Neural progenitor cell (in vitro differentiated cells): ENCODE measurements at regions not wholly inside any gene's neighbourhood (a gene's known extent, or its start where the extent isn't known, plus 50 kb on each side); places are given as distances from the start of the nearest gene placed in this dataset.
A peak's percentile ranks its signal among the peaks of the same experiment; 100 is the strongest.
"Not testable (repeated sequence)": the region's sequence is repeated elsewhere in the genome, so short reads cannot be mapped to it uniquely, and the experiment has no call there.

ENCODE experiments used
- DNase-seq: peaks from one replicate; pipeline ENCODE4 v3.0.0-alpha.2; 2016; ENCODE audit warnings: low spot score
- H2AFZ ChIP-seq: fragments of 200-600 bp; sonication (generic); replicated peaks from 2 replicates; pipeline ENCODE4 v1.6.1; 2016; ENCODE audit warnings: antibody characterized with exemption
- H3F3A ChIP-seq: fragments of 200-600 bp; sonication (generic); 2 replicates; pipeline ENCODE4 v1.6.1; 2016; ENCODE audit warnings: antibody characterized with exemption, low read depth
- H3K27ac ChIP-seq: fragments of 200-600 bp; sonication (generic); 2 replicates; pipeline ENCODE4 v1.5.1; 2016; ENCODE audit warnings: mild to moderate bottlenecking
- H3K27me3 ChIP-seq: fragments of 200-600 bp; sonication (generic); 2 replicates; pipeline ENCODE4 v1.6.1; 2016; ENCODE audit warnings: mild to moderate bottlenecking, moderate library complexity
- H3K36me3 ChIP-seq: fragments of 200-600 bp; sonication (generic); 2 replicates; pipeline ENCODE4 v1.5.1; 2016
- H3K4me1 ChIP-seq: fragments of 200-600 bp; sonication (generic); 2 replicates; pipeline ENCODE4 v1.6.1; 2016; ENCODE audit warnings: mixed run types
- H3K4me2 ChIP-seq: fragments of 200-600 bp; sonication (generic); 2 replicates; pipeline ENCODE4 v1.6.1; 2016
- H3K4me3 ChIP-seq: fragments of 200-600 bp; sonication (generic); 2 replicates; pipeline ENCODE4 v1.5.1; 2016
- H3K79me2 ChIP-seq: fragments of 200-600 bp; sonication (generic); 2 replicates; pipeline ENCODE4 v1.6.1; 2016; ENCODE audit warnings: low read depth
- H3K9ac ChIP-seq: fragments of 200-600 bp; sonication (generic); 2 replicates; pipeline ENCODE4 v1.6.1; 2016
- H3K9me3 ChIP-seq: fragments of 200-600 bp; sonication (generic); 2 replicates; pipeline ENCODE4 v1.5.1; 2016; ENCODE audit warnings: low read depth
- H4K20me1 ChIP-seq: fragments of 200-600 bp; sonication (generic); 2 replicates; pipeline ENCODE4 v1.6.1; 2016; ENCODE audit warnings: low read depth
- H3K27ac Mint-ChIP-seq: 3 replicates; pipeline ENCODE4 v1.8.0; 2021; ENCODE audit warnings: mixed read lengths
- H3K27me3 Mint-ChIP-seq: 2 replicates; pipeline ENCODE4 v1.8.0; 2022; ENCODE audit warnings: low read depth, mild to moderate bottlenecking, inconsistent platforms, moderate library complexity, mixed read lengths; ENCODE audit not compliant: insufficient read depth
- H3K36me3 Mint-ChIP-seq: 3 replicates; pipeline ENCODE4 v1.8.0; 2021; ENCODE audit warnings: mixed read lengths
- H3K4me1 Mint-ChIP-seq: 3 replicates; pipeline ENCODE4 v1.8.0; 2021; ENCODE audit warnings: mixed read lengths
- H3K4me3 Mint-ChIP-seq: 3 replicates; pipeline ENCODE4 v1.8.0; 2021; ENCODE audit warnings: mild to moderate bottlenecking, moderate library complexity, mixed read lengths
- H3K9me3 Mint-ChIP-seq: 3 replicates; pipeline ENCODE4 v1.8.0; 2020; ENCODE audit warnings: mixed read lengths
- TF ChIP-seq, protein P1 (sequence below): fragments of 200-600 bp; sonication (generic); IDR thresholded peaks from 2 replicates; pipeline ENCODE4 v1.5.1; 2017; ENCODE audit warnings: antibody characterized with exemption, mild to moderate bottlenecking

DNA sequence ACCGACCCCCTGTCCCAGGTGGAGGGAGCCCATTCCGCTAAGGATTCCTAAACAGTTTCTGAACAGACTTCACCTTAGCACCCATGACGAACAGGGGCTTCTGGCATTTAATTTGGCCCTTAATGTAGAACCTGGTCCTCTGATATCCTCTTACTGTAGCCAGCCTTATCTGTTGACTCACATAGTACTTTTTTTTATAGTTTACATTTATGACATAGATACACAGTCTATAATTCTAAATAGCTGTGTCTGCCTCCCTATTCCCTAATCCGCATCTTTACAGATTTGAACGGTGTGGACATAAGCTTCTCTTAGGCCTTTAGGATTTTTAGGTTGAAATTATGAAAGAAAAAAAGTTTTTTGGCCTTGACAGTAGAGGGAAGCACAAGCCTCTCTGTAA is 104.9 kb downstream of the TBC1D26 start:
- H3K27ac Mint-ChIP-seq, H3K9ac ChIP-seq, H3K36me3 Mint-ChIP-seq: not testable (repeated sequence)

DNA sequence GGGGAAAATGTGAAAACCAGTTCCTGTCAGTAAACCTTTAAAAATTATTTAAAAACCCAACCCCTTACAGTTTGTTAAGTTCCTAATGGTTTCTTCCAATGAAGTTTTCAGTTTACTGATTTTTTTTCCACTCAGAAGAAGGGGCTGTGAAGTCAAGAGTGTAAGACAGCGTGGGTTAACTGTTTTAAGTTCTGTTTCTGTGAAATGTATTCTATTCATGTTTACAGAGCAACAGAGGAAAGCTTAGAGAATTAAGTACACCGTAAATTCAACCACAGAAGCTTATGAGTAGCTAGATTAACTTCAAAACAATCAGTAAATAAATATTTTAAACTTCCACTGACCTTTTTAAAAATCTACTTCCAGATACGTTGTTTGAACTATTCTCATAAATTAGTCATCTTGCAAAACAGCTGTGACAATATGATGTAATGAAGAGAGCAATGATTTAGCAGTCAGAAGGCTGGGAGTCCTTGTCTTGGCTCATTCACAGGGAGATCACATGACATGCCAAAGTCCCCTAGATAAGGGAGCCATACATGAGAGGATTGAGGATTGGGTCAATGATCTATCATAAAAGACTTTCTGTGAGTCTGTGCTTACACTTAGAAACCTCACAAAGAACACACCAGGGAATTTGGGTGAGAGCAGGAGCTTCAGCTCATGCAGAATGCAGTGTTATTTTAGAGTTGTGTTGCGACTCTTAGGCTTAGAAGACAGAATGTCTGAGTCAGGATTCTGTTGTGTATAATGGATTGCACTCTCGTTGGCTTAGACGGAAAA is 97.3 kb upstream of the ADORA2B start:
- H3F3A ChIP-seq, H3K9me3 Mint-ChIP-seq, H3K79me2 ChIP-seq, H3K4me3 ChIP-seq, H3K36me3 ChIP-seq, H3K36me3 Mint-ChIP-seq, H3K9me3 ChIP-seq, H3K27me3 Mint-ChIP-seq, H3K4me2 ChIP-seq, H3K27me3 ChIP-seq, H3K27ac Mint-ChIP-seq, H3K9ac ChIP-seq, DNase-seq, H2AFZ ChIP-seq, H3K4me1 Mint-ChIP-seq, H4K20me1 ChIP-seq, H3K4me1 ChIP-seq, H3K4me3 Mint-ChIP-seq, H3K27ac ChIP-seq: not testable (repeated sequence)

More for the DNA sequence above, 104.9 kb downstream of the TBC1D26 start:
- H3K27me3 ChIP-seq, H3K4me3 ChIP-seq, H3K4me3 Mint-ChIP-seq, H2AFZ ChIP-seq, DNase-seq, H3K9me3 Mint-ChIP-seq, H3K36me3 ChIP-seq, H4K20me1 ChIP-seq, H3K4me2 ChIP-seq, H3K27ac ChIP-seq, H3F3A ChIP-seq, H3K4me1 Mint-ChIP-seq, H3K4me1 ChIP-seq, H3K27me3 Mint-ChIP-seq, H3K9me3 ChIP-seq, H3K79me2 ChIP-seq: not testable (repeated sequence)

DNA sequence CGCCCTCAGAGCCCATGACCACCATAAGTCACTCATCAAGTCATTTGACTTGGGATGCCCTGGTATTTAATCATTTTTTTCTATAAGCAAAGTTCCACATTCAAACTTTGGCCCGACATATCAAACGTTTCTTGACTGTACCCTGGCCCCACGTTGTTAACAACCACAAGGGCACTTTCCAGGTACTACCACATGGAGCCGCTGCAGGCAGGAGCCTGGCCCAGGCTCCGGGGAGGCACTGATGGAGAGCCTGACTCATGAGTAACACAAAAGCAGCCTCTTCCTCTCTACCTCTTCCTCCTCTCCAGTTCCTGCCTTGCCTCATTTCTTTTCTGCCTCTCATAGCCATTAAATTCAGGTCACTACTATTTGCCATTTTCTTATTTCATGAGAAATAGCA is 95.9 kb upstream of the ADORA2B start:
- not testable (repeated sequence) for H3K9me3 ChIP-seq, H3K9me3 Mint-ChIP-seq, H3K4me3 Mint-ChIP-seq, H3K27ac Mint-ChIP-seq, H3K4me1 ChIP-seq, H3K4me3 ChIP-seq, H3K27ac ChIP-seq, H3F3A ChIP-seq, H3K36me3 ChIP-seq, H3K4me2 ChIP-seq, H4K20me1 ChIP-seq, H3K27me3 Mint-ChIP-seq, H3K4me1 Mint-ChIP-seq, H3K79me2 ChIP-seq, H2AFZ ChIP-seq, H3K9ac ChIP-seq, H3K36me3 Mint-ChIP-seq, H3K27me3 ChIP-seq
- peak; percentile 72 for DNase-seq
- TF ChIP-seq, protein P1, sequence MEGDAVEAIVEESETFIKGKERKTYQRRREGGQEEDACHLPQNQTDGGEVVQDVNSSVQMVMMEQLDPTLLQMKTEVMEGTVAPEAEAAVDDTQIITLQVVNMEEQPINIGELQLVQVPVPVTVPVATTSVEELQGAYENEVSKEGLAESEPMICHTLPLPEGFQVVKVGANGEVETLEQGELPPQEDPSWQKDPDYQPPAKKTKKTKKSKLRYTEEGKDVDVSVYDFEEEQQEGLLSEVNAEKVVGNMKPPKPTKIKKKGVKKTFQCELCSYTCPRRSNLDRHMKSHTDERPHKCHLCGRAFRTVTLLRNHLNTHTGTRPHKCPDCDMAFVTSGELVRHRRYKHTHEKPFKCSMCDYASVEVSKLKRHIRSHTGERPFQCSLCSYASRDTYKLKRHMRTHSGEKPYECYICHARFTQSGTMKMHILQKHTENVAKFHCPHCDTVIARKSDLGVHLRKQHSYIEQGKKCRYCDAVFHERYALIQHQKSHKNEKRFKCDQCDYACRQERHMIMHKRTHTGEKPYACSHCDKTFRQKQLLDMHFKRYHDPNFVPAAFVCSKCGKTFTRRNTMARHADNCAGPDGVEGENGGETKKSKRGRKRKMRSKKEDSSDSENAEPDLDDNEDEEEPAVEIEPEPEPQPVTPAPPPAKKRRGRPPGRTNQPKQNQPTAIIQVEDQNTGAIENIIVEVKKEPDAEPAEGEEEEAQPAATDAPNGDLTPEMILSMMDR, result peak; percentile 62

DNA sequence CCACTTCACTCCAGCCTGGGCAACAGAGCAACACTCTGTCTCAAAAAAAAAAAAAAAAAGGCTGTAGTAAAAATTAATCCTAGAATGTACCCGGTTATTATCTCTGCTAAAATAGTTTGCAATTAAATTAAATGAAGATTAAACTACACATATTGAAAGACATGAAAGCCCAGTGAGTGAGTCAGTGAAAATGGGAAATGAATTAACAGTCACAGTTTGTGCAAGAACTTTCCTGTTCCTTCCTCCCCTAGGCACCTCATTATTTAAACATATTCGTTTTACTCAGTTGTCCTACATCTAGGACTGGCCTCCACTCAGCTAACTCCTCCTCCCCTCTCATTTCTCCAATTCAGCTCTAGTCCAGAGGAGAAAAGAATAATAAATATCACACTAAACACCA is 94.9 kb upstream of the ADORA2B start:
- H3K79me2 ChIP-seq, H3K36me3 Mint-ChIP-seq, H2AFZ ChIP-seq: not testable (repeated sequence)

DNA sequence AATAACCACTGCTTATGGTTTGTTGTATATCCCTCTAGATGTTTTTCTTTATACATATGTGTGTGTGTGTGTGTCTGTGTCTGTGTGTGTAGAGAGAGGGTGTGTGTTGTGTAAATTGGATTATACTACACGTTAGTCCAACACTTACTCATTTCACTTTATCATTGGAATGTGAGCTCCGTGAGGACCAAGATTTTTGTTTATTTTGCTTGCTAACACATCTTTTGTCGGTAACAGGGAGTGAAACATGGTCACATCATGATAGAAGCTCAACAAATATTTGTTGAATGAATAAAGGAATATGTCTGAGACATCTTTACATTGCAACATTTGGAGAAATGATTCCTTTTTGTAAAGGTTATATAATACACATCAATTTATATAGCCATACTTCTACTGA is 94.2 kb upstream of the ADORA2B start:
- H3K9ac ChIP-seq, H3K4me3 ChIP-seq, H3K36me3 ChIP-seq, DNase-seq, H3K27me3 ChIP-seq, H3K36me3 Mint-ChIP-seq, H3K9me3 ChIP-seq, H3K4me1 ChIP-seq, H3K27me3 Mint-ChIP-seq, H4K20me1 ChIP-seq, H3K9me3 Mint-ChIP-seq, H2AFZ ChIP-seq, H3K4me1 Mint-ChIP-seq, H3F3A ChIP-seq, H3K27ac Mint-ChIP-seq, H3K4me2 ChIP-seq, H3K79me2 ChIP-seq, H3K27ac ChIP-seq, H3K4me3 Mint-ChIP-seq: not testable (repeated sequence)

More for the DNA sequence above, 94.9 kb upstream of the ADORA2B start:
- not testable (repeated sequence) for H3K4me1 ChIP-seq, H3K27me3 ChIP-seq, H3F3A ChIP-seq, H3K4me3 Mint-ChIP-seq, H3K4me1 Mint-ChIP-seq, H3K36me3 ChIP-seq, H3K27me3 Mint-ChIP-seq, H3K4me2 ChIP-seq, H3K9me3 ChIP-seq, H3K4me3 ChIP-seq, H4K20me1 ChIP-seq, H3K27ac ChIP-seq, H3K27ac Mint-ChIP-seq, H3K9ac ChIP-seq, DNase-seq, H3K9me3 Mint-ChIP-seq

DNA sequence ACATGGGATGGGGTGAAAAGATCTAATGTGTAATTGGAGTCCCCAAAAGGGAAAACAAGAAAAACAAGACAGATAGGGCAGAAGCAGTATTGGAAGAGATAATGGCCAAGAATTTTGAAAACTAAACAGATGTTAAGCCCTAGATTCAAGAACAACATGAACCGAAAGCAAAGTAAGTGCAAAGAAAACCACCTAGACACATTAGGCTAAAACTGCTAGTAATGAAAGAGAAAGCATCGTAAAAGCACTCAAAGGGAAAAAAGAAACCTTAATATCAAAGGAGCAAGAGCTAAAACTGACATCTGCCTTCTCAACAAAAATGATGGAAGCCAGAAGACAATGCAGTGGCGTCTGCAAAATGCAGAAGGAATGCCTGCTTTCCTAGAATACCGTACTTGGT is 92.1 kb upstream of the ADORA2B start:
- not testable (repeated sequence) for H3K79me2 ChIP-seq, H4K20me1 ChIP-seq, H3K9ac ChIP-seq, H3K4me3 ChIP-seq, H3K27ac ChIP-seq, H3K4me1 ChIP-seq, H2AFZ ChIP-seq, H3K36me3 Mint-ChIP-seq, H3K27me3 Mint-ChIP-seq, DNase-seq, H3K27ac Mint-ChIP-seq, H3K27me3 ChIP-seq, H3K4me3 Mint-ChIP-seq, H3K4me2 ChIP-seq, H3K9me3 Mint-ChIP-seq, H3K4me1 Mint-ChIP-seq, H3F3A ChIP-seq, H3K36me3 ChIP-seq, H3K9me3 ChIP-seq

DNA sequence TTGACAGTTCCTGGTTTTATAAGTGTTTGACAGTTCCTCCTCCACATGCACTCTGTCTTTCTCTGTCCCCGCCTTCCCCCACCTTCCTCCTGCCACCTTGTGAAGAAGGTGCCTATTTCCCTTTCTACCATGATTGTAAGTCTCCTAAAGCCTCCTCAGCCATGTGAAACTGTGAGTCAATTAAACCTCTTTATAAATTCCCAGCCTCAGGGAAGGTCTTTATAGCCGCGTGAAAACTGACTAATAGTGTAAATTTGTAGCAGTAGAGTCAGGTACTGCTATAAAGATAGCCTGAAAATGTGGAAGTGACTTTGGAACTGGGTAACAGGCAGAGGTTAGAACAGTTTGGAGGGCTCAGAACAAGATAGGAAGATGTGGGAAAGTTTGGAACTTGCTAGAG is 88.7 kb upstream of the ADORA2B start:
- H3K4me3 Mint-ChIP-seq, H3K36me3 ChIP-seq, H3K79me2 ChIP-seq, H3F3A ChIP-seq, H2AFZ ChIP-seq, H3K9me3 ChIP-seq, H3K27me3 ChIP-seq, H3K9me3 Mint-ChIP-seq, H3K27ac Mint-ChIP-seq, H3K27ac ChIP-seq, DNase-seq, H3K36me3 Mint-ChIP-seq, H3K9ac ChIP-seq, H3K4me3 ChIP-seq, H3K27me3 Mint-ChIP-seq, H3K4me2 ChIP-seq, H3K4me1 ChIP-seq, H3K4me1 Mint-ChIP-seq, H4K20me1 ChIP-seq: not testable (repeated sequence)

DNA sequence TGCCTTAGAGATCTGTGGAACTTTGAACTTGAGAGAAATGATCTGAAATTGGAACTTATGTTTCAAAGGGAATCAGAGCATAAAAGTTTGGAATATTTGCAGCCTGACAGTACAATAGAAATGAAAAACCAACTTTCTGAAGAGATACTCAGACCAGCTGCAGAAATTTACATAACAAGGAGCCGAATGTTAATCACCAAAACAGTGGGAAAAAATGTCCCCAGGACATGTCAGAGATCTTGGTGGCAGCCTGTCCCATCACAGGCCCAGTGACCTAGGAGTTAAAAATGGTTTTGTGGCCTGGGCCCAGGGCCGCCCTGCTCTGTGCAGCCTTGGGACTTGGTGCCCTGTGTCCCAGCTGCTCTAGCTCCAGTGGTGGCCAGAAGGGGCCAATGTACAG is 88.2 kb upstream of the ADORA2B start:
- not testable (repeated sequence) for H3K9ac ChIP-seq, H3K9me3 ChIP-seq, H3K27me3 ChIP-seq, H3K4me3 Mint-ChIP-seq, H3K79me2 ChIP-seq, H2AFZ ChIP-seq, H3K36me3 ChIP-seq, H3K27me3 Mint-ChIP-seq, H3K4me3 ChIP-seq, H4K20me1 ChIP-seq, H3K27ac Mint-ChIP-seq, H3K4me2 ChIP-seq, H3K4me1 Mint-ChIP-seq, H3F3A ChIP-seq, H3K27ac ChIP-seq, H3K36me3 Mint-ChIP-seq, H3K4me1 ChIP-seq, DNase-seq
- peaks cover 13% of the 10 kb centered on the region for H3K9me3 Mint-ChIP-seq
